ENCODE measurements at regions not wholly inside any gene's neighbourhood (a gene's known extent, or its start where the extent isn't known, plus 50 kb on each side); places are given as distances from the start of the nearest gene placed in this dataset.
"Not testable (repeated sequence)": the region's sequence is repeated elsewhere in the genome, so short reads cannot be mapped to it uniquely, and the experiment has no call there.

- DNase-seq (ENCODE audit: low read depth, low spot score) = no peak
Observed at GRCh38 chr7:142443216-142444010, 185.6 kb upstream of the PRSS58 start.

GRCh38 chr7:142442396-142442795 lies 184.5 kb upstream of the PRSS58 start:
- no peak for DNase-seq (ENCODE audit: low read depth, low spot score)

- DNase-seq (ENCODE audit: low read depth, low spot score) = no peak
Observed at GRCh38 chr7:142440906-142441411, 183.1 kb upstream of the PRSS58 start.

GRCh38 chr7:142440219-142440905 lies 182.5 kb upstream of the PRSS58 start:
- no peak for DNase-seq (ENCODE audit: low read depth, low spot score)

GRCh38 chr7:142439739-142440138 lies 181.9 kb upstream of the PRSS58 start:
- DNase-seq (ENCODE audit: low read depth, low spot score) = no peak

GRCh38 chr7:142438923-142439515 lies 181.2 kb upstream of the PRSS58 start:
- no peak for DNase-seq (ENCODE audit: low read depth, low spot score)

GRCh38 chr7:142438235-142438922 lies 180.5 kb upstream of the PRSS58 start:
- no peak for DNase-seq (ENCODE audit: low read depth, low spot score)

- no peak for DNase-seq (ENCODE audit: low read depth, low spot score)
Observed at GRCh38 chr7:142437741-142438140, 179.9 kb upstream of the PRSS58 start.

- no peak for DNase-seq (ENCODE audit: low read depth, low spot score)
Observed at GRCh38 chr7:142436601-142437000, 178.7 kb upstream of the PRSS58 start.

GRCh38 chr7:142435606-142436005 lies 177.7 kb upstream of the PRSS58 start:
- DNase-seq (ENCODE audit: low read depth, low spot score) = not testable (repeated sequence)

- no peak for DNase-seq (ENCODE audit: low read depth, low spot score)
Observed at GRCh38 chr7:142434666-142435167, 176.9 kb upstream of the PRSS58 start.

- DNase-seq (ENCODE audit: low read depth, low spot score) = not testable (repeated sequence)
Observed at GRCh38 chr7:142434133-142434532, 176.3 kb upstream of the PRSS58 start.

- no peak for DNase-seq (ENCODE audit: low read depth, low spot score)
Observed at GRCh38 chr7:142432377-142432776, 174.5 kb upstream of the PRSS58 start.

GRCh38 chr7:142431491-142431890 lies 173.6 kb upstream of the PRSS58 start:
- DNase-seq (ENCODE audit: low read depth, low spot score) = no peak

- DNase-seq (ENCODE audit: low read depth, low spot score) = no peak
Observed at GRCh38 chr7:142428094-142428493, 170.2 kb upstream of the PRSS58 start.

- DNase-seq (ENCODE audit: low read depth, low spot score) = no peak
Observed at GRCh38 chr7:142425281-142425680, 167.4 kb upstream of the PRSS58 start.

- DNase-seq (ENCODE audit: low read depth, low spot score) = no peak
Observed at GRCh38 chr7:142422621-142423020, 164.8 kb upstream of the PRSS58 start.

GRCh38 chr7:142420554-142421362 lies 162.9 kb upstream of the PRSS58 start:
- DNase-seq (ENCODE audit: low read depth, low spot score) = no peak

- no peak for DNase-seq (ENCODE audit: low read depth, low spot score)
Observed at GRCh38 chr7:142418326-142418725, 160.5 kb upstream of the PRSS58 start.

GRCh38 chr7:142414915-142415314 lies 157.1 kb upstream of the PRSS58 start:
- no peak for DNase-seq (ENCODE audit: low read depth, low spot score)

GRCh38 chr7:142414135-142414534 lies 156.3 kb upstream of the PRSS58 start:
- no peak for DNase-seq (ENCODE audit: low read depth, low spot score)
